ENCODE measurements at regions not wholly inside any gene's neighbourhood (a gene's known extent, or its start where the extent isn't known, plus 50 kb on each side); places are given as distances from the start of the nearest gene placed in this dataset.

- no peak for TF ChIP-seq CTCF (optimal IDR thresholded peaks at IDR 0.05 in 1 of 3, IDR thresholded peaks at IDR 0.05 in 1 of 3, conservative IDR thresholded peaks at IDR 0.05 in 1 of 3; ENCODE audit: extremely low read depth in 1 of 3, insufficient read depth in 2 of 3, low read length in 3 of 3)
- TF ChIP-seq EZH2 (IDR thresholded peaks at IDR 0.05; ENCODE audit: low read length) = no peak
Observed at GRCh38 chr5:119820016-119820415, 190.7 kb downstream of the FAM170A start.
